BJ (cell line): ENCODE measurements at regions not wholly inside any gene's neighbourhood (a gene's known extent, or its start where the extent isn't known, plus 50 kb on each side); places are given as distances from the start of the nearest gene placed in this dataset.

Experiments used
- CTCF ChIA-PET: fragments of 350-600 bp; formaldehyde crosslinking; extraction: SDS; loops from one replicate; lab custom pipeline; 2021; ENCODE audit warnings: antibody characterized with exemption, inconsistent platforms; lab: Yijun Ruan, JAX
- POLR2A ChIA-PET: fragments of 300-600 bp; sonication (Branson Sonifier 250); formaldehyde crosslinking; extraction: SDS; loops from one replicate; lab custom pipeline; 2021; ENCODE audit warnings: antibody characterized with exemption; lab: Charles Lee
- DNase-seq: peaks from one replicate; pipeline ENCODE4 v3.0.0-alpha.2; 2011; ENCODE audit warnings: low read depth
- H3K27me3 ChIP-seq: 2 replicates; pipeline ENCODE4 v1.6.0; 2011; ENCODE audit warnings: low read length; ENCODE audit not compliant: control insufficient read depth, insufficient read depth
- H3K36me3 ChIP-seq: 2 replicates; pipeline ENCODE4 v1.5.1; 2011; ENCODE audit warnings: low read length; ENCODE audit not compliant: control insufficient read depth, insufficient read depth
- H3K4me3 ChIP-seq: 2 replicates; pipeline ENCODE4 v1.5.1; 2011; ENCODE audit warnings: low read depth, mild to moderate bottlenecking, control low read depth, low read length
- TF ChIP-seq, protein P1 (sequence below): IDR thresholded peaks from 2 replicates; pipeline ENCODE4 v1.5.1; 2011; ENCODE audit warnings: low read depth, mild to moderate bottlenecking, control low read depth, inconsistent platforms, low read length, moderate library complexity; ENCODE audit not compliant: insufficient read depth

DNA sequence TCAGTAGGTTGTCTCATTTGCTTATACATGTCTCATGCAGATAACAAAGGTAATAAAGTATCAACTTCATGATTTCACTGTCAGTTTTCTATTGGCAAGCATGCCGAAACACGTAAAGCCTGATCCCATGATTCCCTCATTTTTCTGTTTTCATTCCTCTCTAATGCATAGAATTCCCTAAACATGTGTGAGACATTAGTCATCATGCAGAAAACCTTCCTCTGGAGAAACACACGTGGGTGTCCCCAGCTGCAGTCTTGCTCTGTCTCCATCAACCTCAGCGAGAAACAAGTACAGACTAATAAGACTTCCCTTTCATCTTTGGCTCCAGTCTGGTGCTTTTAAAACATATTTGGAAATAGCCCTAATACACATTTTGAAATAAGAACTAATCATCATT lies 432.7 kb upstream of the VSTM2A start:
- H3K27me3 ChIP-seq, result no peaks in the 10 kb centered on the region
- POLR2A ChIA-PET, result no interaction called here
- CTCF ChIA-PET, result no interaction called here
- TF ChIP-seq, protein P1, sequence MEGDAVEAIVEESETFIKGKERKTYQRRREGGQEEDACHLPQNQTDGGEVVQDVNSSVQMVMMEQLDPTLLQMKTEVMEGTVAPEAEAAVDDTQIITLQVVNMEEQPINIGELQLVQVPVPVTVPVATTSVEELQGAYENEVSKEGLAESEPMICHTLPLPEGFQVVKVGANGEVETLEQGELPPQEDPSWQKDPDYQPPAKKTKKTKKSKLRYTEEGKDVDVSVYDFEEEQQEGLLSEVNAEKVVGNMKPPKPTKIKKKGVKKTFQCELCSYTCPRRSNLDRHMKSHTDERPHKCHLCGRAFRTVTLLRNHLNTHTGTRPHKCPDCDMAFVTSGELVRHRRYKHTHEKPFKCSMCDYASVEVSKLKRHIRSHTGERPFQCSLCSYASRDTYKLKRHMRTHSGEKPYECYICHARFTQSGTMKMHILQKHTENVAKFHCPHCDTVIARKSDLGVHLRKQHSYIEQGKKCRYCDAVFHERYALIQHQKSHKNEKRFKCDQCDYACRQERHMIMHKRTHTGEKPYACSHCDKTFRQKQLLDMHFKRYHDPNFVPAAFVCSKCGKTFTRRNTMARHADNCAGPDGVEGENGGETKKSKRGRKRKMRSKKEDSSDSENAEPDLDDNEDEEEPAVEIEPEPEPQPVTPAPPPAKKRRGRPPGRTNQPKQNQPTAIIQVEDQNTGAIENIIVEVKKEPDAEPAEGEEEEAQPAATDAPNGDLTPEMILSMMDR, result no peak
- no peaks in the 10 kb centered on the region for H3K36me3 ChIP-seq
- H3K4me3 ChIP-seq, result no peak overlapping the region
- DNase-seq, result no peak

DNA sequence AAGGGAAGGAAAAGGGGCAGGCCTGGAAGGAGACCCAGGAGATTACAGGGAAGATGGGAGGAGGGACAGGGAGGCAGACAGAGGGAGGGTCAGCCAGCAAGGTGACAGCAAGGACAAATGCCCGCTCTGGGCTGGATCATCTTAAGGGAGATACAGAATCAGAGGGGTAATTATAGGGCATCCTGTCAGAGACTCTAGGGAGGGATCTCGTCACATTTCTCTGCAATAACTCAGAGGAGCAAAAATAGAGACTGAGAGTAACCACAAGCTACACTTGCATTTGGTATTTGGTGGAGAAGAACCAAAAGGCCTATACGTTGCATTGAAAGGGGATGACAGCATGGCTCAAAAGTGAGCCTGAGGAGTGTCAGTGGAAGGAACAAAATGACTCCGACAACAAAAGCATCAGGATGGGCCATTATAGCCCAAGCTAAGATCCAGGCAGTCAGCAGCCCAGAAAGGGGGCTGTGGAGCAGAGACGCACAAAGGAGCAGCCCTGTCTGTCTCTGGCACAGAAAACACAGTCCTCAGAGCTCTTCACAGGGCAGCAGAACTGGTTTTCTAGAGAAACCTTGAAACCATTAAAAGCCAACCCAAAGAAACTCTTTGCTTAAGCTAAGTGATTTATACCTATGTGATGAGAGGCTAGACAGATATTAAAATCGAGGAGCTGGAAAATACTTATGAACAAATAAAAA lies 430.2 kb upstream of the VSTM2A start:
- Histone ChIP-seq H3K36me3 (no peaks in the 10 kb centered on the region), H3K4me3 (no peak overlapping the region), H3K27me3 (no peaks in the 10 kb centered on the region)
- DNase-seq, result no peak
- POLR2A ChIA-PET, result no interaction called here
- TF ChIP-seq, protein P1, result no peak
- CTCF ChIA-PET, result no interaction called here

DNA sequence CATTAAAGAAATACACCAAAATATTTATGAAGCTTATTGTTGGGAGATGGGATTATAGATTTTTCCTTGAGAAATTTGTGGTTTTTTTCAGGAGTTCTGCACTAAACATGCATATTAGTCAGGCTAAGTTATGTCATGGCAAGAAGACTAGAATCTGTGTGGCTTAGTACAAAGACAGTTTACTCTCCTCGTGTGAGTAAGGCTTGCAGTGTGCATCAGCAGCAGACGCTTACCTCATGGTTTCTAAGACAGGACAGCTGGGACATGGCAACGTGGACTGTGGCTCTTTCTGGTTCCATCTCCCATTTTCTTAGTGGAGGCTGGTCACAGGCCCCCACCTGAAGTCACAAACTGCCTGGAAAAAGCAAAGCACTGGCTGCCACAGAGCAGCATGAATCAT lies 429.6 kb upstream of the VSTM2A start:
- Histone ChIP-seq H3K36me3 (no peaks in the 10 kb centered on the region), H3K4me3 (no peak overlapping the region), H3K27me3 (no peaks in the 10 kb centered on the region)
- DNase-seq, result no peak
- ChIA-PET POLR2A (no interaction called here), CTCF (no interaction called here)
- TF ChIP-seq, protein P1, result no peak

DNA sequence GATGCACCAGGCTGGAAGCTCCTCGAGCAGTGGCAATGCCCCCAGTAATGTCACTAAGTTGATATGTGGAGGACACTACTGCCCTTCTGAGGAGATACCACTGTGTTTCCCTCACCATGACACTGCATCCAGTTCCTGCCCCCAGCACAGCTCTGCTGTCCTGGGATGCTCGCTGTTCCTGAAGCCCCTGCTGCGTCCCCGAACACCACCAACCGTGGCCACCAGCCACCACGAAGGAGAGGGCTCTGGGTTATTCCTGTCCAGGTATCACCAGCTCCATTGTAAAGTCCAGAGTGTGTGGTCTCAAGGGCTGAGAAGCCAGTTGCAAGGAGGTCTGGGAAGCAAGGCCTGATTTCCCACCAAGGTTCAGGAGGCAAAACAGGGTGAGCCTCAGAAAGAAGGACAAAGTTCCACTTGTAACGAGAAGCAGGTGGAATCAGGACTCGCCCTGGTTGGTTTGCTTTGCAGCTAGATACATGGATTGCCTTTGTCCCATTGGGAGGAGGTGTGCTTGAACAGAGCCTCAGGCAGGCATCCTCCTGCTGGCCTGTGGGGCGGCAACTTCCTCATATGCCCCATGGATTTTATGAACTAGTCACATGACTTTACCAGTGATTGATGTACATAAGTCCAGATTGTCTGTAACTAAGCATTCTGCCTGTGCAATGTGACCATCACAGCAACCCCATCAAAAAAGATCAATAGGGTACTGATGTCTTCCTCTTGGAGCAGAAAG lies 427.0 kb upstream of the VSTM2A start:
- ChIA-PET POLR2A (no interaction called here), CTCF (interaction anchor here (0.6 kb wide), 1 partner anchor 1940 kb away, joined by 3 read pairs; no protein-coding TSS in a partner anchor)
- TF ChIP-seq, protein P1, result no peak
- no peaks in the 10 kb centered on the region for H3K27me3 ChIP-seq
- no peak for DNase-seq
- no peaks in the 10 kb centered on the region for H3K36me3 ChIP-seq
- no peak overlapping the region for H3K4me3 ChIP-seq

DNA sequence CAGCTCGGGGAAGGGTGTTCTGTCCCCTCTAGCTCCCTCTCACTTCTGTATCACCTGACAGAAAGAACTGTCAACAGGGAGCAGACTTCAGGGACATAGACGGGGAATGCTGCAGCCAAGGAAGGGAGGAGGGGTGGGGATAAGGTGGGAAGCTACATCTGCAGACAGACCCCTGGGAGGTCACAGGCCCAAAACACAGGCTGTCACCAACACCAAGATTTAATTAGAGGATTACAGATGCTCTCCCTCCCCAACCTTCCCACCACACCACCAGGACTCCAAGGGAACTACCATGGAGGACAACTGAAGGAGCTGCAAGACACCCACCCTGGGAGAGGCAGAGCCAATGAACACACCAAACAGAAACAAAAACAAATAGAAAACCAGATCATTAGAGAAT lies 425.2 kb upstream of the VSTM2A start:
- TF ChIP-seq, protein P1, result no peak
- H3K4me3 ChIP-seq, result no peak overlapping the region
- CTCF ChIA-PET, result no interaction called here
- POLR2A ChIA-PET, result no interaction called here
- H3K27me3 ChIP-seq, result no peaks in the 10 kb centered on the region
- DNase-seq, result no peak
- no peaks in the 10 kb centered on the region for H3K36me3 ChIP-seq
